ENCODE measurements at regions not wholly inside any gene's neighbourhood (a gene's known extent, or its start where the extent isn't known, plus 50 kb on each side); places are given as distances from the start of the nearest gene placed in this dataset.

GRCh38 chr2:2913601-2914120 lies 464.0 kb downstream of the EIPR1 start:
- Histone ChIP-seq H3K9me3 (no peaks in the 10 kb centered on the region; the same call in 1 of the 2 replicates), H4K20me1 (no peaks in the 10 kb centered on the region), H3K4me2 (no peak overlapping the region), H3K9ac (no peak overlapping the region), H3K27ac (no peak overlapping the region), H3K4me3 (no peak overlapping the region), H3K27me3 (no peaks in the 10 kb centered on the region), H3K36me3 (no peaks in the 10 kb centered on the region), H3K4me1 (no peaks in the 10 kb centered on the region)
- TF ChIP-seq Cebpa-rat (IDR thresholded peaks at IDR 0.05) = no peak

GRCh38 chr2:2912731-2913130 lies 464.9 kb downstream of the EIPR1 start:
- H3K27me3 ChIP-seq = no peaks in the 10 kb centered on the region
- H4K20me1 ChIP-seq = no peaks in the 10 kb centered on the region
- TF ChIP-seq Cebpa-rat (IDR thresholded peaks at IDR 0.05) = no peak
- no peak overlapping the region for H3K9ac ChIP-seq
- no peaks in the 10 kb centered on the region for H3K4me1 ChIP-seq
- no peaks in the 10 kb centered on the region; the same call in 1 of the 2 replicates for H3K9me3 ChIP-seq
- H3K4me3 ChIP-seq = no peak overlapping the region
- no peak overlapping the region for H3K4me2 ChIP-seq
- H3K36me3 ChIP-seq = no peaks in the 10 kb centered on the region
- no peak overlapping the region for H3K27ac ChIP-seq

- Histone ChIP-seq H3K9ac (no peak overlapping the region), H4K20me1 (no peaks in the 10 kb centered on the region), H3K27ac (no peak overlapping the region), H3K9me3 (no peaks in the 10 kb centered on the region; the same call in 1 of the 2 replicates), H3K4me2 (no peak overlapping the region), H3K36me3 (no peaks in the 10 kb centered on the region), H3K4me1 (no peaks in the 10 kb centered on the region), H3K4me3 (no peak overlapping the region), H3K27me3 (no peaks in the 10 kb centered on the region)
- no peak for TF ChIP-seq Cebpa-rat (IDR thresholded peaks at IDR 0.05)
These were observed 465.3 kb downstream of the EIPR1 start for GRCh38 chr2:2912293-2912692.

- Histone ChIP-seq H3K36me3 (no peaks in the 10 kb centered on the region), H3K27me3 (no peaks in the 10 kb centered on the region), H3K9ac (no peak overlapping the region), H3K9me3 (no peaks in the 10 kb centered on the region), H3K4me2 (no peak overlapping the region), H4K20me1 (no peaks in the 10 kb centered on the region), H3K27ac (no peak overlapping the region), H3K4me1 (no peaks in the 10 kb centered on the region), H3K4me3 (no peak overlapping the region)
- no peak for TF ChIP-seq Cebpa-rat (IDR thresholded peaks at IDR 0.05)
These were observed 467.4 kb downstream of the EIPR1 start for GRCh38 chr2:2910259-2910658.

GRCh38 chr2:2909086-2910035 lies 468.3 kb downstream of the EIPR1 start:
- H3K27me3 ChIP-seq = no peaks in the 10 kb centered on the region
- H3K4me3 ChIP-seq = no peak overlapping the region
- H3K36me3 ChIP-seq = no peaks in the 10 kb centered on the region
- H3K9ac ChIP-seq = no peak overlapping the region
- H3K4me2 ChIP-seq = no peak overlapping the region
- H3K9me3 ChIP-seq = no peaks in the 10 kb centered on the region
- H3K27ac ChIP-seq = no peak overlapping the region
- H4K20me1 ChIP-seq = no peaks in the 10 kb centered on the region
- H3K4me1 ChIP-seq = no peaks in the 10 kb centered on the region
- no peak for TF ChIP-seq Cebpa-rat (IDR thresholded peaks at IDR 0.05)

GRCh38 chr2:2906091-2906490 lies 471.5 kb downstream of the EIPR1 start:
- Histone ChIP-seq H3K9ac (no peak overlapping the region), H3K27ac (no peak overlapping the region), H3K27me3 (no peaks in the 10 kb centered on the region), H3K36me3 (no peaks in the 10 kb centered on the region), H3K4me3 (no peak overlapping the region), H3K4me1 (peaks cover 11% of the 10 kb centered on the region), H3K4me2 (no peak overlapping the region), H3K9me3 (no peaks in the 10 kb centered on the region), H4K20me1 (no peaks in the 10 kb centered on the region)
- no peak for TF ChIP-seq Cebpa-rat (IDR thresholded peaks at IDR 0.05)

GRCh38 chr2:2904721-2905350 lies 472.8 kb downstream of the EIPR1 start:
- Histone ChIP-seq H3K27me3 (no peaks in the 10 kb centered on the region), H3K36me3 (no peaks in the 10 kb centered on the region)
- no peak for TF ChIP-seq Cebpa-rat (IDR thresholded peaks at IDR 0.05)

GRCh38 chr2:2902547-2903281 lies 474.9 kb downstream of the EIPR1 start:
- Histone ChIP-seq H3K27me3 (no peaks in the 10 kb centered on the region), H3K4me1 (peaks cover 11% of the 10 kb centered on the region), H4K20me1 (no peaks in the 10 kb centered on the region), H3K27ac (no peak overlapping the region), H3K9me3 (no peaks in the 10 kb centered on the region), H3K9ac (no peak overlapping the region), H3K36me3 (no peaks in the 10 kb centered on the region), H3K4me2 (0 out of 2 replicates have a peak overlapping the region, but pooled peaks have one; percentile 51), H3K4me3 (no peak overlapping the region)
- no peak for TF ChIP-seq Cebpa-rat (IDR thresholded peaks at IDR 0.05)

More at GRCh38 chr2:2904721-2905350, 472.8 kb downstream of the EIPR1 start:
- Histone ChIP-seq H3K27ac (no peak overlapping the region), H3K9me3 (no peaks in the 10 kb centered on the region), H3K4me1 (peaks cover 11% of the 10 kb centered on the region), H3K4me3 (no peak overlapping the region), H4K20me1 (no peaks in the 10 kb centered on the region), H3K4me2 (no peak overlapping the region), H3K9ac (no peak overlapping the region)
